Lower leg skin (tissue), 3 donors: ENCODE measurements at regions not wholly inside any gene's neighbourhood (a gene's known extent, or its start where the extent isn't known, plus 50 kb on each side); places are given as distances from the start of the nearest gene placed in this dataset.

Experiments
- POLR2A ChIP-seq, 2 donors: fragments of 450-650 bp; IDR thresholded peaks; one replicate each; pipeline ENCODE4 v1.6.1; 2016 to 2017; ENCODE audit warnings: antibody characterized with exemption in 2 of 2, mild to moderate bottlenecking in 1 of 2, moderate library complexity in 1 of 2
- TF ChIP-seq, protein P1 (sequence below), 3 donors: fragments of 450-650 bp; IDR thresholded peaks; one replicate each; pipeline ENCODE4 v1.5.1; 2016; ENCODE audit warnings: antibody characterized with exemption in 3 of 3, mild to moderate bottlenecking in 3 of 3, moderate library complexity in 2 of 3

DNA sequence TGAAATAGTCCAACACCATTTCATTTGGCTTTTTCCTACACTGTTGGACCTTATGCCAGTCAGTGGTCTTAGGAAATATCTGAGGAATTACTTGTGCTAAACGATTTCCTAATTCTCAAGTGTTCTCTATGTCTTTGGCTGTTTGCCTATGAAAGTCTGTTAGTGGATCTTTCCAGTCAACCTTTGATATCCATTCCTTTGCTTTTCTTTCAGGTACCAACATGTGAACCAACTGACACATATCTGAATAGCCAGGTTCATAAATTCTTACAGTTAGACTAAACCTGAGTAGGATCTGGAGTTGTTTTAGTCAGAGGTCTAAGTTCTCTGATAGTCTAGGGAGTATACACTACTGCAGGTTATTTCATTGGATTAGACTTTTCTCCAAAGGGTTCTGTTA, 343.5 kb upstream of the LRRC3B start:
- TF ChIP-seq, protein P1, sequence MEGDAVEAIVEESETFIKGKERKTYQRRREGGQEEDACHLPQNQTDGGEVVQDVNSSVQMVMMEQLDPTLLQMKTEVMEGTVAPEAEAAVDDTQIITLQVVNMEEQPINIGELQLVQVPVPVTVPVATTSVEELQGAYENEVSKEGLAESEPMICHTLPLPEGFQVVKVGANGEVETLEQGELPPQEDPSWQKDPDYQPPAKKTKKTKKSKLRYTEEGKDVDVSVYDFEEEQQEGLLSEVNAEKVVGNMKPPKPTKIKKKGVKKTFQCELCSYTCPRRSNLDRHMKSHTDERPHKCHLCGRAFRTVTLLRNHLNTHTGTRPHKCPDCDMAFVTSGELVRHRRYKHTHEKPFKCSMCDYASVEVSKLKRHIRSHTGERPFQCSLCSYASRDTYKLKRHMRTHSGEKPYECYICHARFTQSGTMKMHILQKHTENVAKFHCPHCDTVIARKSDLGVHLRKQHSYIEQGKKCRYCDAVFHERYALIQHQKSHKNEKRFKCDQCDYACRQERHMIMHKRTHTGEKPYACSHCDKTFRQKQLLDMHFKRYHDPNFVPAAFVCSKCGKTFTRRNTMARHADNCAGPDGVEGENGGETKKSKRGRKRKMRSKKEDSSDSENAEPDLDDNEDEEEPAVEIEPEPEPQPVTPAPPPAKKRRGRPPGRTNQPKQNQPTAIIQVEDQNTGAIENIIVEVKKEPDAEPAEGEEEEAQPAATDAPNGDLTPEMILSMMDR (IDR thresholded peaks at IDR 0.05) = no peak
- TF ChIP-seq POLR2A (IDR thresholded peaks at IDR 0.05) = no peak
